Ishikawa (cell line): ENCODE measurements at regions not wholly inside any gene's neighbourhood (a gene's known extent, or its start where the extent isn't known, plus 50 kb on each side); places are given as distances from the start of the nearest gene placed in this dataset.

Experiments used
- CREB1 ChIP-seq: IDR thresholded peaks from 2 replicates; pipeline ENCODE4 v1.6.1; 2012; ENCODE audit warnings: low read depth
- EP300 ChIP-seq: IDR thresholded peaks from 2 replicates; pipeline ENCODE4 v1.6.1; 2012; ENCODE audit warnings: borderline replicate concordance
- FOXM1 ChIP-seq: IDR thresholded peaks from 2 replicates; pipeline ENCODE4 v1.6.1; 2012; ENCODE audit warnings: low read depth, borderline replicate concordance
- MAX ChIP-seq: IDR thresholded peaks from 2 replicates; pipeline ENCODE4 v1.6.1; 2012
- RAD21 ChIP-seq: IDR thresholded peaks from 2 replicates; pipeline ENCODE4 v1.6.1; 2012; ENCODE audit warnings: low read depth
- REST ChIP-seq: IDR thresholded peaks from 2 replicates; pipeline ENCODE4 v1.6.1; 2012; ENCODE audit warnings: low read depth, mild to moderate bottlenecking
- TAF1 ChIP-seq: IDR thresholded peaks from 2 replicates; pipeline ENCODE4 v1.6.1; 2012; ENCODE audit warnings: low read depth, mild to moderate bottlenecking
- TCF12 ChIP-seq: IDR thresholded peaks from 2 replicates; pipeline ENCODE4 v1.6.1; 2012; ENCODE audit warnings: low read depth
- TEAD4 ChIP-seq: IDR thresholded peaks from 2 replicates; pipeline ENCODE4 v1.6.1; 2012
- USF1 ChIP-seq: IDR thresholded peaks from 2 replicates; pipeline ENCODE4 v1.6.1; 2012
- YY1 ChIP-seq: IDR thresholded peaks from 2 replicates; pipeline ENCODE4 v1.6.1; 2012; ENCODE audit warnings: low read depth
- ZBTB7A ChIP-seq: IDR thresholded peaks from 2 replicates; pipeline ENCODE4 v1.6.1; 2012; ENCODE audit warnings: low read depth

GRCh38 chr2:129325151-129325550, 654.3 kb upstream of the RAB6C start:
- no peak for TF ChIP-seq TAF1
- TF ChIP-seq RAD21, result no peak
- no peak for TF ChIP-seq TCF12
- no peak for TF ChIP-seq EP300
- no peak for TF ChIP-seq FOXM1
- no peak for TF ChIP-seq USF1
- TF ChIP-seq CREB1, result no peak
- TF ChIP-seq YY1, result no peak
- no peak for TF ChIP-seq MAX
- TF ChIP-seq REST, result no peak
- TF ChIP-seq ZBTB7A, result no peak
- TF ChIP-seq TEAD4, result no peak
